GM19240 (cell line): ENCODE measurements at regions not wholly inside any gene's neighbourhood (a gene's known extent, or its start where the extent isn't known, plus 50 kb on each side); places are given as distances from the start of the nearest gene placed in this dataset.
"Not testable (repeated sequence)": the region's sequence is repeated elsewhere in the genome, so short reads cannot be mapped to it uniquely, and the experiment has no call there.

Experiments
- DNase-seq: peaks from one replicate; pipeline ENCODE4 v3.0.0; 2011; ENCODE audit warnings: low spot score; ENCODE audit not compliant: insufficient read length

GRCh38 chr20:19868441-19868840 lies 110.4 kb downstream of the RIN2 start:
- DNase-seq: no peak

GRCh38 chr20:19872001-19872400 lies 113.9 kb downstream of the RIN2 start:
- DNase-seq: no peak

- no peak for DNase-seq
Observed at GRCh38 chr20:19874040-19874727, 116.1 kb downstream of the RIN2 start.

- DNase-seq: no peak
Observed at GRCh38 chr20:19875376-19876221, 117.5 kb downstream of the RIN2 start.

- no peak for DNase-seq
Observed at GRCh38 chr20:19876828-19877460, 118.9 kb downstream of the RIN2 start.

GRCh38 chr20:19879874-19880255 lies 121.8 kb downstream of the RIN2 start:
- DNase-seq: not testable (repeated sequence)

GRCh38 chr20:19880256-19881079 lies 122.4 kb downstream of the RIN2 start:
- no peak for DNase-seq

GRCh38 chr20:19881080-19881840 lies 123.2 kb downstream of the RIN2 start:
- DNase-seq: no peak

GRCh38 chr20:19881990-19882389 lies 123.9 kb downstream of the RIN2 start:
- no peak for DNase-seq

GRCh38 chr20:19882446-19882845 lies 124.4 kb downstream of the RIN2 start:
- DNase-seq: no peak

GRCh38 chr20:19883501-19883900 lies 125.4 kb downstream of the RIN2 start:
- DNase-seq: no peak

- DNase-seq: no peak
Observed at GRCh38 chr20:19885594-19885938, 127.5 kb downstream of the RIN2 start.

GRCh38 chr20:19885939-19886660 lies 128.0 kb downstream of the RIN2 start:
- no peak for DNase-seq

- DNase-seq: no peak
Observed at GRCh38 chr20:19886661-19887288, 128.7 kb downstream of the RIN2 start.

GRCh38 chr20:19887556-19888268 lies 129.4 kb upstream of the NAA20 start:
- no peak for DNase-seq

- no peak for DNase-seq
Observed at GRCh38 chr20:19888269-19888671, 128.9 kb upstream of the NAA20 start.

- DNase-seq: no peak
Observed at GRCh38 chr20:19889011-19889953, 127.9 kb upstream of the NAA20 start.
